ENCODE measurements at regions not wholly inside any gene's neighbourhood (a gene's known extent, or its start where the extent isn't known, plus 50 kb on each side); places are given as distances from the start of the nearest gene placed in this dataset.
"Not testable (repeated sequence)": the region's sequence is repeated elsewhere in the genome, so short reads cannot be mapped to it uniquely, and the experiment has no call there.

- DNase-seq: no peak
These were observed 180.6 kb upstream of the GRIA4 start for GRCh38 chr11:105429096-105429910.

- no peak for DNase-seq
These were observed 202.8 kb upstream of the GRIA4 start for GRCh38 chr11:105407101-105407500.

- DNase-seq: no peak
These were observed 208.5 kb upstream of the GRIA4 start for GRCh38 chr11:105401269-105401809.

GRCh38 chr11:105399511-105399910 lies 210.4 kb upstream of the GRIA4 start:
- DNase-seq: no peak

- DNase-seq: no peak
These were observed 211.2 kb upstream of the GRIA4 start for GRCh38 chr11:105398636-105399035.

- DNase-seq: no peak
These were observed 216.5 kb upstream of the GRIA4 start for GRCh38 chr11:105393326-105393725.

GRCh38 chr11:105392556-105392955 lies 217.3 kb upstream of the GRIA4 start:
- DNase-seq: no peak

GRCh38 chr11:105389952-105390351 lies 219.9 kb upstream of the GRIA4 start:
- DNase-seq: no peak

GRCh38 chr11:105388006-105388405 lies 221.9 kb upstream of the GRIA4 start:
- DNase-seq: no peak

- DNase-seq: no peak
These were observed 227.9 kb upstream of the GRIA4 start for GRCh38 chr11:105381941-105382340.

- no peak for DNase-seq
These were observed 232.0 kb upstream of the GRIA4 start for GRCh38 chr11:105377870-105378269.

- DNase-seq: no peak
These were observed 232.6 kb upstream of the CARD18 start for GRCh38 chr11:105372206-105372605.

GRCh38 chr11:105371311-105371710 lies 231.7 kb upstream of the CARD18 start:
- DNase-seq: no peak

GRCh38 chr11:105368711-105369110 lies 229.1 kb upstream of the CARD18 start:
- no peak for DNase-seq

GRCh38 chr11:105367129-105367528 lies 227.6 kb upstream of the CARD18 start:
- no peak for DNase-seq

- no peak for DNase-seq
These were observed 222.1 kb upstream of the CARD18 start for GRCh38 chr11:105361651-105362050.

- DNase-seq: no peak
These were observed 218.2 kb upstream of the CARD18 start for GRCh38 chr11:105357764-105358163.

- no peak for DNase-seq
These were observed 217.6 kb upstream of the CARD18 start for GRCh38 chr11:105357146-105357545.

GRCh38 chr11:105349867-105350266 lies 210.3 kb upstream of the CARD18 start:
- not testable (repeated sequence) for DNase-seq

GRCh38 chr11:105344938-105345337 lies 205.4 kb upstream of the CARD18 start:
- DNase-seq: no peak

- no peak for DNase-seq
These were observed 194.6 kb upstream of the CARD18 start for GRCh38 chr11:105334025-105334714.

- no peak for DNase-seq
These were observed 193.6 kb upstream of the CARD18 start for GRCh38 chr11:105333153-105333552.

- DNase-seq: no peak
These were observed 192.6 kb upstream of the CARD18 start for GRCh38 chr11:105332171-105332570.

- no peak for DNase-seq
These were observed 188.5 kb upstream of the CARD18 start for GRCh38 chr11:105328061-105328460.
